ENCODE measurements at regions not wholly inside any gene's neighbourhood (a gene's known extent, or its start where the extent isn't known, plus 50 kb on each side); places are given as distances from the start of the nearest gene placed in this dataset.

DNA sequence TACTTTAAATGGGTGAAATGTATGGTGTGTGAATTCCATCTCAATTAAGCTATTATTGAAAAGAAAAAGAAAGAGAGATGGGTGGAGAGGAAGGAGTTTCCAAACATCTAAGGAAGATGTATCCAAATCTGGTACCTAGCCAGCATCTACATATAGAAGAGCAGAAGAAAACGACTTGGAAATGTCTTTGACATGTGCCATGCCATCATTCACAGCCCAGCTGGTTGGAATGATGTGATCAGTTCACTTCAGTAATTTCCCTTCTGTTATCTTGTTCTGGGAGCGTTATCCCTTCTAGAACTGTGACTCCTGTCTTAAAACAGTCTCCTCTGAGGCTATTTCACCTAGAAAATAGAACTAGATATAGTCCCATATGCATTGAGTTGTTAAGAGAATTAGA lies 312.8 kb upstream of the GYPC start:
- ChIA-PET POLR2A (no interaction called here), CTCF (no interaction called here)
- Mint-ChIP-seq H3K4me3 (no peak overlapping the region), H3K36me3 (ENCODE audit: low read depth) (no peaks in the 10 kb centered on the region), H3K4me1 (no peaks in the 10 kb centered on the region), H3K9me3 (peaks cover 2% of the 10 kb centered on the region), H3K27ac (no peak overlapping the region), H3K27me3 (no peaks in the 10 kb centered on the region)
- DNase-seq, result no peak

DNA sequence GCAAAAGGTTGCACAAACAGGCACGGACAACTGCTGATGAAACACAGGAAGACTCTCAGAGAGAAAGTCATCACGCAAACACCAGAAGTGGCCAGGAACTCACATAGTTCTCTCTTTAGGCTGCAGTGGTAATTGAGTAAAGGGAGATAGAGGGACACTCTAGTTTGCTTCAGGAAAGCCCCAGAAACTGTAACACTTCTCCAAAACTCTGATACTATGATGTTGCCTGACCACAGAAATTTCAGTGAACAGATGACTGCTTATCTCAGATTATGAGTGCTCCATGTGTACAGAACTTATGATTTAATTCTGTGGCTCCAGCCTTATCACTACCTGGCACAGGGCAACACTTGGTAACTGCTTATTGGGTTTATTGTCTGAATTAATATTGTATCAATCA lies 311.5 kb upstream of the GYPC start:
- no peaks in the 10 kb centered on the region for H3K4me1 Mint-ChIP-seq
- DNase-seq, result no peak
- POLR2A ChIA-PET, result no interaction called here
- H3K27ac Mint-ChIP-seq, result no peak overlapping the region
- H3K27me3 Mint-ChIP-seq, result no peaks in the 10 kb centered on the region
- no peaks in the 10 kb centered on the region for H3K36me3 Mint-ChIP-seq (ENCODE audit: low read depth)
- no peak overlapping the region for H3K4me3 Mint-ChIP-seq
- peaks cover 2% of the 10 kb centered on the region for H3K9me3 Mint-ChIP-seq
- CTCF ChIA-PET, result no interaction called here

DNA sequence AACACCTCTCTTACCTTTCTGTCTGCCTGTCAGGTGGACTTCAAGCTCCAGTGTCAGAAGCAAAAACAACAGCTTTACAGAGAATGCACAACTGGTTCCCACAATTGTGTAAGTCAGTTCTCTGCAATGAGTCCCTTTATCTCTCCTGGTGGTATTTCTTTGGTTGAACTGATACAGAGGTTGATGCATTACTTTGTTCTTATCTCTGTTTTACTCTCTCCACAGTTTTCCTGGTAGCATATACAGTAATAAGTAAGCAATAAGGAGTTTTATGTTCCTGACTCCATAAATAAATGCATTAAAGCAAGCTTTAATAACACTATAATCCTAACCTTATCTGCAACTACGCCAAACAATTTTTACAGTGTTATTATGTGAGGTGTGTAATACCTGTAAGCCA lies 310.3 kb upstream of the GYPC start:
- no peak for DNase-seq
- no peaks in the 10 kb centered on the region for H3K36me3 Mint-ChIP-seq (ENCODE audit: low read depth)
- peaks cover under 1% of the 10 kb centered on the region for H3K9me3 Mint-ChIP-seq
- POLR2A ChIA-PET, result no interaction called here
- no peaks in the 10 kb centered on the region for H3K4me1 Mint-ChIP-seq
- no peak overlapping the region for H3K27ac Mint-ChIP-seq
- no peak overlapping the region for H3K4me3 Mint-ChIP-seq
- CTCF ChIA-PET, result no interaction called here
- peaks cover 1% of the 10 kb centered on the region for H3K27me3 Mint-ChIP-seq

- Mint-ChIP-seq H3K4me1 (no peaks in the 10 kb centered on the region), H3K4me3 (no peak overlapping the region)
- no peak for DNase-seq
Measured at GRCh38 chr2:126356631-126357030, 299.3 kb upstream of the GYPC start.

DNA sequence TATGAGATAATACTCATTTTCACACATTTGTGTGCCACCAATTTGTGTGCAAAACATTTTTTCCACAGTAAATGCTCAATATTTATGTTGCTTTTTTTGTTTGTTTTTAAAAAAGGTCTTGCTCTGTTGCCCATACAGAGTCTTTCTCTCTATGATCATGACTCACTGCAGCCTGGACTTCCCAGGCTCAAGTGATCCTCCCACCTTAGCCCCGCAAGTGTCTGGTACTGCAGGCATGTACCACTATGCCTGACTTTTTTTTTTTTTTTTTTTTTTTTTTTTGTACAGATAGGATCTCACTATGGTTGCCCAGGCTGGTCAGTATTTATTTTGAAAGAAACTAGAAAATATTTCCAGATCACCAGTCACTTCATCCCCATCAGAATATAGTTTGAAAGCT lies 297.8 kb upstream of the GYPC start:
- Mint-ChIP-seq H3K27ac (no peak overlapping the region), H3K9me3 (no peaks in the 10 kb centered on the region), H3K4me1 (no peaks in the 10 kb centered on the region), H3K36me3 (ENCODE audit: low read depth) (no peaks in the 10 kb centered on the region), H3K4me3 (no peak overlapping the region), H3K27me3 (no peaks in the 10 kb centered on the region)
- DNase-seq, result no peak
- CTCF ChIA-PET, result interaction anchor here (0.9 kb wide), 1 partner anchor 419 kb away, joined by 3 read pairs; no protein-coding TSS in a partner anchor
- POLR2A ChIA-PET, result no interaction called here

More at GRCh38 chr2:126356631-126357030, 299.3 kb upstream of the GYPC start:
- no peak overlapping the region for H3K27ac Mint-ChIP-seq
- no peaks in the 10 kb centered on the region for H3K9me3 Mint-ChIP-seq
- ChIA-PET POLR2A (no interaction called here), CTCF (no interaction called here)
- no peaks in the 10 kb centered on the region for H3K36me3 Mint-ChIP-seq (ENCODE audit: low read depth)
- H3K27me3 Mint-ChIP-seq, result no peaks in the 10 kb centered on the region

DNA sequence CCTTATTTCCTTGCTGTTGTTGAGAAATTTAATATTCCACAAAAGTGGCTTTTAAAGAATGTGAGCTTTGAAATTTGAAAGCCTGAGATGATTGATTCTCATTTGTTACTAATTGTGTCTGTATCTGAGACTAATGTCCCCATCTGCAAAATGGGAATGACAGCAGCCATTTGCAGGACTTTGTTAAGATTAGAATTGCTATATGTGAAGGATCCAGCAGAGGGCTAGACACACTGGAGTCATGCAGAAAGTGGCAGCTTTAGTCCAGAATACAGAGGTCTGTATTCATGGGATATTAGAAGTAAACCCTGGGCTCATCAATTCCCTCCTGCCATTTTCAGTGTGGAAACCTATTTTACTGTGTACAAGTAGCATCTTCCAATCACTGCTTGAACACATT lies 296.5 kb upstream of the GYPC start:
- ChIA-PET POLR2A (no interaction called here), CTCF (interaction anchor here (1.1 kb wide), 1 partner anchor 417 kb away, joined by 5 read pairs; no protein-coding TSS in a partner anchor)
- H3K4me1 Mint-ChIP-seq, result no peaks in the 10 kb centered on the region
- H3K27me3 Mint-ChIP-seq, result no peaks in the 10 kb centered on the region
- no peaks in the 10 kb centered on the region for H3K9me3 Mint-ChIP-seq
- no peaks in the 10 kb centered on the region for H3K36me3 Mint-ChIP-seq (ENCODE audit: low read depth)
- no peak overlapping the region for H3K4me3 Mint-ChIP-seq
- H3K27ac Mint-ChIP-seq, result no peak overlapping the region
- DNase-seq, result no peak

DNA sequence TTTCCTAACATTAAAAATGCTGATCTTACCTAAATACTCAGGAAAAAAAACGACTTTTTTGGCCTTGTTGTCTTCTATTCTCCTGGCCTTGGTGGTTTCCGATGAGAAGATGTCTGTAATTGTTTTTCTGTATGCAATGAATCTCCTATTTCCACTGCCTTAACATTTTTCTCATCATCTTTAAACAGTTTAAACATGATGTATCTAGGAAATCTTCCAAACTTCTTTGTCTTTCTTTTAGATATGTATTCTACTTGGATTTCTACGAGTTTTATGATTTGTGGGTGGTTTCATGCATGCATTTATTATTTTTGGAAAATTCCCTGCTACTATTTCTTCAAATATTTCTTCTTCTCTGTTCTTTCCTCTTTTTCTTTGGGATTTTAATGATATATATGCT lies 288.6 kb upstream of the GYPC start:
- Mint-ChIP-seq H3K27ac (no peak overlapping the region), H3K9me3 (no peaks in the 10 kb centered on the region), H3K27me3 (no peaks in the 10 kb centered on the region), H3K4me3 (no peak overlapping the region), H3K36me3 (ENCODE audit: low read depth) (no peaks in the 10 kb centered on the region), H3K4me1 (no peaks in the 10 kb centered on the region)
- DNase-seq, result no peak
- POLR2A ChIA-PET, result no interaction called here
- CTCF ChIA-PET, result no interaction called here

GRCh38 chr2:126368758-126369157 lies 287.2 kb upstream of the GYPC start:
- no peak for DNase-seq
- POLR2A ChIA-PET, result no interaction called here

DNA sequence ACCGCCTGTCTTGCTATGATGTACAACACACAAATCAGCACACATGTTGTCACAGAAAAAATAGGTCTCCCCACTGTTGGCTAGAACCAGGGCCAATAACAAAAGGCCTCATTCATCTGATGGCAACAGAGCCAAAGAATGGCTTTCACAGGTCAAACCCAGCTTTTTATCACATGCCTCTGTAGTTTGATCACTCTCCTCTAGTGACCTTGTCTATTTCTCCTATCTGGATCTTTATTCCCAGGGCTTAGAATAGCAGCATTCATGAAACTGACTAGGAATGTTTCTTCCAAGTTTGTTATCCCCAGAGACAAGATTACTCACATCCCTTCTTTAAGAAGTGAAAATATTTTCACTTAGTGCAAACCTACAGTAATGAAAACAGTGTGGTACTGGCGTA lies 285.8 kb upstream of the GYPC start:
- ChIA-PET CTCF (interaction anchor here (0.9 kb wide), 1 partner anchor 602 kb away, joined by 3 read pairs; no protein-coding TSS in a partner anchor), POLR2A (no interaction called here)
- no peaks in the 10 kb centered on the region for H3K27me3 Mint-ChIP-seq
- no peaks in the 10 kb centered on the region for H3K4me1 Mint-ChIP-seq
- no peak overlapping the region for H3K27ac Mint-ChIP-seq
- no peak overlapping the region for H3K4me3 Mint-ChIP-seq
- H3K9me3 Mint-ChIP-seq, result no peaks in the 10 kb centered on the region
- H3K36me3 Mint-ChIP-seq (ENCODE audit: low read depth), result no peaks in the 10 kb centered on the region
- no peak for DNase-seq

More at GRCh38 chr2:126368758-126369157, 287.2 kb upstream of the GYPC start:
- no peaks in the 10 kb centered on the region for H3K9me3 Mint-ChIP-seq
- no peaks in the 10 kb centered on the region for H3K4me1 Mint-ChIP-seq
- no peaks in the 10 kb centered on the region for H3K27me3 Mint-ChIP-seq
- H3K27ac Mint-ChIP-seq, result no peak overlapping the region
- CTCF ChIA-PET, result no interaction called here
- no peaks in the 10 kb centered on the region for H3K36me3 Mint-ChIP-seq (ENCODE audit: low read depth)
- H3K4me3 Mint-ChIP-seq, result no peak overlapping the region

DNA sequence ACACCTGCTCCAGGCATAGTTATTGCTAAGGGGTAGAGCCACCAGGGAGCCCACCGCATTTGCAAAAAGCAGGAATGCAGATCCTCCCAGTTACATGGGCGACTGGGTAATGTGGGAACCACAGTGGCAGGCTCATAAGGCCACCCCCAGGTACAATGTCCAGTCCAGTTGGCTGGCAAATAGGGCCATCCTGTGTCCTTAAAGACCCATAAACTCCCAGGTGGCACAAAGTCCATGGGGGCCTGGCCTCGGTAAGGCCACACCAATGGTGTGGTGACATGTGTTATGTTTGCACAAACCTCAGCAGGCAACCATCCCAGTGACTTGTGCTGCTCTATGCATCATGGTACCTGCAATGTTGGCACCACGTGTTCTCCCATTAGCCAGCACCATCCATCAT lies 283.6 kb upstream of the GYPC start:
- ChIA-PET CTCF (no interaction called here), POLR2A (no interaction called here)
- Mint-ChIP-seq H3K27me3 (peaks cover 2% of the 10 kb centered on the region), H3K36me3 (ENCODE audit: low read depth) (no peaks in the 10 kb centered on the region), H3K4me1 (no peaks in the 10 kb centered on the region), H3K27ac (no peak overlapping the region), H3K9me3 (no peaks in the 10 kb centered on the region), H3K4me3 (no peak overlapping the region)
- no peak for DNase-seq

- H3K27me3 Mint-ChIP-seq, result peaks cover 9% of the 10 kb centered on the region
- H3K9me3 Mint-ChIP-seq, result no peaks in the 10 kb centered on the region
- no peak overlapping the region for H3K27ac Mint-ChIP-seq
- no peak overlapping the region for H3K4me3 Mint-ChIP-seq
- ChIA-PET POLR2A (no interaction called here), CTCF (no interaction called here)
- DNase-seq, result no peak
- no peaks in the 10 kb centered on the region for H3K4me1 Mint-ChIP-seq
- H3K36me3 Mint-ChIP-seq (ENCODE audit: low read depth), result no peaks in the 10 kb centered on the region
Measured at GRCh38 chr2:126378176-126378575, 277.8 kb upstream of the GYPC start.

DNA sequence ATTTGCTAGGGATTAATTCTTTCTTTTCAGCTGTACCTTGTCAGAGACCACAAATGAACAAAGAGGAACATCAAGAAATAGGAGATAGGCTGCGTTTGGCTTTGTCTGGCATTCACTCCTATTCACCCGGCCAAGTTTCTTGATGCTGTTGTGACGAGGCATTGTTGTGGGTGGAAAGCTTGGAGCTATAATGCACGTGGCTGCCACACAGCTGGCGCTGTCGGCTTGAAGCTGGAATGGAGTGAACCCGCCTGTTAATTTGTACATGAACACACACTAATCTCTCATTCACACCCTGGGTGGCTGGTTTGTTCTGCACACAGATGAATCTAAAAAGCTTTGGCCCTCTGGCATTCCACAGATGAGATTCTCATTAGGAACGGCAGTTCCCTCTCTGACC lies 274.9 kb upstream of the GYPC start:
- no peak overlapping the region for H3K27ac Mint-ChIP-seq
- H3K9me3 Mint-ChIP-seq, result no peaks in the 10 kb centered on the region
- no peaks in the 10 kb centered on the region for H3K4me1 Mint-ChIP-seq
- ChIA-PET CTCF (no interaction called here), POLR2A (no interaction called here)
- DNase-seq, result no peak
- no peaks in the 10 kb centered on the region for H3K36me3 Mint-ChIP-seq (ENCODE audit: low read depth)
- no peak overlapping the region for H3K4me3 Mint-ChIP-seq
- H3K27me3 Mint-ChIP-seq, result peaks cover 9% of the 10 kb centered on the region

GRCh38 chr2:126382998-126383397 lies 273.0 kb upstream of the GYPC start:
- H3K9me3 Mint-ChIP-seq, result peaks cover 7% of the 10 kb centered on the region
- peaks cover 2% of the 10 kb centered on the region for H3K27me3 Mint-ChIP-seq
- no peak for DNase-seq
- CTCF ChIA-PET, result no interaction called here
- H3K36me3 Mint-ChIP-seq (ENCODE audit: low read depth), result no peaks in the 10 kb centered on the region
- H3K4me3 Mint-ChIP-seq, result no peak overlapping the region
- POLR2A ChIA-PET, result no interaction called here
- H3K4me1 Mint-ChIP-seq, result no peaks in the 10 kb centered on the region
- H3K27ac Mint-ChIP-seq, result no peak overlapping the region

GRCh38 chr2:126383800-126384199 lies 272.2 kb upstream of the GYPC start:
- ChIA-PET POLR2A (no interaction called here), CTCF (no interaction called here)

DNA sequence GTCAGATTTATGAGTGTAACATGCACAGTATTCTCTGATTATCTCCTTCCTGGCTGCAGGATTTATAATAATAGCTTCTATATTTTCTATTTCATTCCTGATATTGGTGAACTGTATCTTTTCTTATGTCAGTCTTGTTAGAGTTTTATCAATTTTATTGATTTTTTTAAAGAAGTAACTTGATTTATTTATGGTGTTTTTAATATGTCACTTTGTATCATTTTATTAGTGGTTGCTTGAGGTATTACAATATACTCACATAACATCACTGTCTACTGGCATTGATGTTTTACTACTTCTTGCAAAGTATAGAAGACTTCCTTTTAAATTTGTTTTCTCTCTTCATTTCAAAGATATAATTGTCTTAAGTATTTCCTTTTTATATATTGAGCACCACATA lies 270.5 kb upstream of the GYPC start:
- H3K27ac Mint-ChIP-seq, result no peak overlapping the region
- POLR2A ChIA-PET, result no interaction called here
- H3K4me3 Mint-ChIP-seq, result no peak overlapping the region
- CTCF ChIA-PET, result no interaction called here
- no peaks in the 10 kb centered on the region for H3K4me1 Mint-ChIP-seq
- no peaks in the 10 kb centered on the region for H3K27me3 Mint-ChIP-seq
- H3K9me3 Mint-ChIP-seq, result peaks cover 7% of the 10 kb centered on the region
- H3K36me3 Mint-ChIP-seq (ENCODE audit: low read depth), result no peaks in the 10 kb centered on the region
- DNase-seq, result no peak

More at GRCh38 chr2:126383800-126384199, 272.2 kb upstream of the GYPC start:
- Mint-ChIP-seq H3K4me1 (no peaks in the 10 kb centered on the region), H3K36me3 (ENCODE audit: low read depth) (no peaks in the 10 kb centered on the region), H3K27me3 (peaks cover 2% of the 10 kb centered on the region), H3K4me3 (no peak overlapping the region), H3K9me3 (peaks cover 7% of the 10 kb centered on the region), H3K27ac (no peak overlapping the region)
- DNase-seq, result no peak
